ENCODE measurements at regions not wholly inside any gene's neighbourhood (a gene's known extent, or its start where the extent isn't known, plus 50 kb on each side); places are given as distances from the start of the nearest gene placed in this dataset.

- 0 out of 2 replicates have a peak, but pooled peaks have one; percentile 18 for TF ChIP-seq TFAP4 (IDR thresholded peaks at IDR 0.05; ENCODE audit: borderline replicate concordance, low read depth)
- TF ChIP-seq DBP (CRISPR knock-in tag; IDR thresholded peaks at IDR 0.05; ENCODE audit: not compliant biosample characterization): no peak
- TF ChIP-seq IKZF4 (CRISPR knock-in tag; IDR thresholded peaks at IDR 0.05; ENCODE audit: borderline replicate concordance, low read depth, not compliant biosample characterization): no peak
- TF ChIP-seq BRF2 (CRISPR knock-in tag; IDR thresholded peaks at IDR 0.05): no peak
- TF ChIP-seq MED13 (CRISPR knock-in tag; IDR thresholded peaks at IDR 0.05): no peak
- no peak for TF ChIP-seq ZNF276 (CRISPR knock-in tag; IDR thresholded peaks at IDR 0.05; ENCODE audit: low read depth)
- TF ChIP-seq EED (CRISPR knock-in tag; IDR thresholded peaks at IDR 0.05): no peak
- no peak for TF ChIP-seq MBNL3 (CRISPR knock-in tag; conservative IDR thresholded peaks at IDR 0.05)
- TF ChIP-seq JUNB (CRISPR knock-in tag; IDR thresholded peaks at IDR 0.05; ENCODE audit: borderline replicate concordance): peak; percentile 37; the same call in 1 of the 2 replicates
- TF ChIP-seq CBX1 (IDR thresholded peaks at IDR 0.05; ENCODE audit: low read depth): no peak
- TF ChIP-seq STAT5B (CRISPR knock-in tag; IDR thresholded peaks at IDR 0.05): no peak
- TF ChIP-seq KLF9 (CRISPR knock-in tag; IDR thresholded peaks at IDR 0.05; ENCODE audit: low read depth): no peak; the same call in 1 of the 2 replicates
- TF ChIP-seq HES4 (CRISPR knock-in tag; IDR thresholded peaks at IDR 0.05; ENCODE audit: borderline replicate concordance): no peak
- TF ChIP-seq ZNF331 (CRISPR knock-in tag; IDR thresholded peaks at IDR 0.05): peak; percentile 67
- no peak; the same call in 1 of the 2 replicates for TF ChIP-seq IKZF5 (CRISPR knock-in tag; IDR thresholded peaks at IDR 0.05)
- TF ChIP-seq ZNF143 (CRISPR knock-in tag; IDR thresholded peaks at IDR 0.05): no peak
- TF ChIP-seq ZC3H13 (CRISPR knock-in tag; IDR thresholded peaks at IDR 0.05): no peak
- no peak for TF ChIP-seq DMTF1 (CRISPR knock-in tag; IDR thresholded peaks at IDR 0.05)
- TF ChIP-seq LCORL (IDR thresholded peaks at IDR 0.05): peak; percentile 96
- peak; percentile 94 for TF ChIP-seq LCORL (CRISPR knock-in tag; IDR thresholded peaks at IDR 0.05)
- no peak for TF ChIP-seq ZNF678 (CRISPR knock-in tag; IDR thresholded peaks at IDR 0.05)
- no peak for TF ChIP-seq PRPF4 (IDR thresholded peaks at IDR 0.05; ENCODE audit: low read depth, low read length, poor library complexity, severe bottlenecking)
- TF ChIP-seq ZNF784 (CRISPR knock-in tag; IDR thresholded peaks at IDR 0.05; ENCODE audit: borderline replicate concordance): 0 out of 2 replicates have a peak, but pooled peaks have one; percentile 42
Measured at GRCh38 chr2:78162202-78162601, 640.0 kb upstream of the LRRTM4 start (continued).

Data from HepG2 (cell line).